GM12864 (cell line): ENCODE measurements at regions not wholly inside any gene's neighbourhood (a gene's known extent, or its start where the extent isn't known, plus 50 kb on each side); places are given as distances from the start of the nearest gene placed in this dataset.

Source experiments
- DNase-seq: peaks from one replicate; pipeline ENCODE4 v3.0.0-alpha.2; 2011; ENCODE audit warnings: low read depth
- H3K4me3 ChIP-seq: 2 replicates; pipeline ENCODE4 v1.5.1; 2011; ENCODE audit warnings: mild to moderate bottlenecking, low read depth, low read length, control low read depth
- TF ChIP-seq, protein P1 (sequence below): IDR thresholded peaks from 2 replicates; pipeline ENCODE4 v1.5.1; 2011; ENCODE audit warnings: low read depth, mild to moderate bottlenecking, moderate library complexity, low read length, control low read depth, inconsistent platforms; ENCODE audit errors: missing control alignments

DNA sequence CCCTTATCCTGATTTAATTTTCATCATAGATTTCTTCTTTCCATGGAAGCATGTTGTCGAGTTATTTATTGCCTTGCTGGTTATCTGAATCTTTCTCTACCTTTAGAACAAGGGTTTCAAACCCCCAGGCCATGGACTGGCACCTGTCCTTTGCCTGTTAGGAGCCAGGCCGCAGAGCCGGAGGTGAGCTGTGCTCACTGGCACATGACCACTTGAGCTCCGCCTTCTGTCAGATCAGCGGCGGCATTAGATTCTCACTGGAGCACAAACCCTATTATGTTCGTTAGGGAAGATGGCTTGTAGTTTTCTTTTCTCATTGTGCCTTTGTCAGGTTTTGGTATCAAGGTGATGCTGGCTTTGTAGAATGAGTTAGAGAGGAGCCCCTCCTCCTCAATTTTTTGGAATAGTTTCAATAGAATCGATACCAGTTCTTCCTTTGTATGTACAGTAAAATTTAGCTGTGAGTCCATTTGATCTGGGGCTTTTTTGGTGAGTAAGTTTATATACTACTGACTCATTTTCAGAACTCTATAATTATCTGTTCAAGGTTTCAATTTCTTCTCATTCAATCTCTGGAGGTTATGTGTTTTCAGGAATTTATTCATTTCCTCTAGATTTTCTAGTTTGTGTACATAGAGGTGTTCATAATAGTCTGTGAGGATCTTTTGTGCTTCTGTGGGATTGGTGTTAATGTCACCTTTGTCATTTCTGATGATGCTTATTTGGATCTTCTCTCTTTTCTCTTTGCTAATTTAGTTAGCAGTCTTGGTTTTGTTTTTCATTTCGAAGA lies 668.0 kb upstream of the FAM98A start:
- TF ChIP-seq, protein P1, sequence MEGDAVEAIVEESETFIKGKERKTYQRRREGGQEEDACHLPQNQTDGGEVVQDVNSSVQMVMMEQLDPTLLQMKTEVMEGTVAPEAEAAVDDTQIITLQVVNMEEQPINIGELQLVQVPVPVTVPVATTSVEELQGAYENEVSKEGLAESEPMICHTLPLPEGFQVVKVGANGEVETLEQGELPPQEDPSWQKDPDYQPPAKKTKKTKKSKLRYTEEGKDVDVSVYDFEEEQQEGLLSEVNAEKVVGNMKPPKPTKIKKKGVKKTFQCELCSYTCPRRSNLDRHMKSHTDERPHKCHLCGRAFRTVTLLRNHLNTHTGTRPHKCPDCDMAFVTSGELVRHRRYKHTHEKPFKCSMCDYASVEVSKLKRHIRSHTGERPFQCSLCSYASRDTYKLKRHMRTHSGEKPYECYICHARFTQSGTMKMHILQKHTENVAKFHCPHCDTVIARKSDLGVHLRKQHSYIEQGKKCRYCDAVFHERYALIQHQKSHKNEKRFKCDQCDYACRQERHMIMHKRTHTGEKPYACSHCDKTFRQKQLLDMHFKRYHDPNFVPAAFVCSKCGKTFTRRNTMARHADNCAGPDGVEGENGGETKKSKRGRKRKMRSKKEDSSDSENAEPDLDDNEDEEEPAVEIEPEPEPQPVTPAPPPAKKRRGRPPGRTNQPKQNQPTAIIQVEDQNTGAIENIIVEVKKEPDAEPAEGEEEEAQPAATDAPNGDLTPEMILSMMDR: no peak
- no peak overlapping the region for H3K4me3 ChIP-seq
- DNase-seq: no peak

DNA sequence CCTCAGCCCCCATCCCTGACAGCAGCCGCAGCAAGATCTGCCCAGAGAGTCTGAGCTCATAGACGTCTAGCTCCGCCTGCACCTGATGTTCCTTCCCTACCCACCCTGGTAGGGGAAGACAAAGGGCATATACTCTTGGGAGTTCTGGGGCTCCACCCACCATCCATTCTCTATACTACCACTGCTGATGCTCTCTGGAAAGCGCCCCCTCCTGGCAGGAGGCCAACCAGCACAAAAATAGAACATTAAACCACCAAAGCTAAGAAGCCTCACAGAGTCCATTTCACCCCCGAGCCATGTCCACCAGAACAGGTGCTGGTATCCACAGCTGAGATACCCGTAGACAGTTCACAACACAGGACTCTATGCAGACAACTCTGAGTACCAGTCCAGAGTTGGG lies 662.6 kb upstream of the FAM98A start:
- H3K4me3 ChIP-seq: no peak overlapping the region
- no peak for DNase-seq
- TF ChIP-seq, protein P1: no peak

- no peak overlapping the region for H3K4me3 ChIP-seq
- no peak for DNase-seq
- TF ChIP-seq, protein P1: no peak
These were observed 655.3 kb upstream of the FAM98A start for GRCh38 chr2:34254272-34254878.

GRCh38 chr2:34252111-34252510 lies 653.0 kb upstream of the FAM98A start:
- DNase-seq: no peak
- H3K4me3 ChIP-seq: no peak overlapping the region
- TF ChIP-seq, protein P1: no peak

DNA sequence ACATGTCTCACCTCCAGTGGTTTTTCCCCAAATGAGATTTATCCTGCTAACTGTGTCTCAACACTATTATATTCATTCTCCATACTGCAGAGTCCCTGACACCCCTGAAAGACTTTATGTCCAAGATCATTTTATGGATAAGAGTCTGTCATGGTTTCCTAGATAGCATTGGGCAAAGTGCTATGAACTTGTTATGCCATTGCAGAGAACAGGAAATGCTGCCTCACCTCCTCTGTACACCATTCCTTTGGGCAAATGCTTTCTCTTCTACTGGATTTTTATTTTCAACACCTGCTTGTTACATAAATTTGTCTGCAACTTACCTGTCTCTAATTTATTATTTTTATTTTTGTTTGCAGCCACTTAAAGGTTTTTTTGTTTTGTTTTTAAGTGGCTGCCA lies 652.5 kb upstream of the FAM98A start:
- H3K4me3 ChIP-seq: no peak overlapping the region
- no peak for DNase-seq
- TF ChIP-seq, protein P1: no peak

- H3K4me3 ChIP-seq: no peak overlapping the region
- DNase-seq: no peak
- TF ChIP-seq, protein P1: no peak
These were observed 645.1 kb upstream of the FAM98A start for GRCh38 chr2:34244195-34244594.

DNA sequence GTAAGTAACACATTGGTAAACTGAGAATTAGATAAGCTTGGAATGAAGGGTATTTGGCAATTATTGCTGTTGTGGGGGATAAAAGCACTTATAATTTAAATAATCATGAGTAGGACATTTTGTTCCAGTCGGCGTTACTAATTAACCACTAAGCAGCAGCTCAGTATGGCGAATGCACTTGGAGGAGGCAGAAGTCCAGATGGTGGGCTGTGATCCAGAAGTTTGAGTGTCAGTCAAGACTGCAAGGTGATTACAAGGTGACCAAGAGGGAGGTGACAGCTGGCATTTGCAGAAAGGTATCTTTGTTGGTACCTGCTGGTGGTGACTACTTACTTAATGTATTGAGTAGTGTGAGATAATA lies 643.6 kb upstream of the FAM98A start:
- no peak for DNase-seq
- H3K4me3 ChIP-seq: no peak overlapping the region
- TF ChIP-seq, protein P1: no peak
